GM21367 (cell line): ENCODE measurements at regions not wholly inside any gene's neighbourhood (a gene's known extent, or its start where the extent isn't known, plus 50 kb on each side); places are given as distances from the start of the nearest gene placed in this dataset.
"Not testable (repeated sequence)": the region's sequence is repeated elsewhere in the genome, so short reads cannot be mapped to it uniquely, and the experiment has no call there.

Source experiments
- ATAC-seq: cut with Tn5 transposase; IDR thresholded peaks from one replicate; pipeline ENCODE4 v1.9.1; 2021; ENCODE audit not compliant: unreplicated experiment

DNA sequence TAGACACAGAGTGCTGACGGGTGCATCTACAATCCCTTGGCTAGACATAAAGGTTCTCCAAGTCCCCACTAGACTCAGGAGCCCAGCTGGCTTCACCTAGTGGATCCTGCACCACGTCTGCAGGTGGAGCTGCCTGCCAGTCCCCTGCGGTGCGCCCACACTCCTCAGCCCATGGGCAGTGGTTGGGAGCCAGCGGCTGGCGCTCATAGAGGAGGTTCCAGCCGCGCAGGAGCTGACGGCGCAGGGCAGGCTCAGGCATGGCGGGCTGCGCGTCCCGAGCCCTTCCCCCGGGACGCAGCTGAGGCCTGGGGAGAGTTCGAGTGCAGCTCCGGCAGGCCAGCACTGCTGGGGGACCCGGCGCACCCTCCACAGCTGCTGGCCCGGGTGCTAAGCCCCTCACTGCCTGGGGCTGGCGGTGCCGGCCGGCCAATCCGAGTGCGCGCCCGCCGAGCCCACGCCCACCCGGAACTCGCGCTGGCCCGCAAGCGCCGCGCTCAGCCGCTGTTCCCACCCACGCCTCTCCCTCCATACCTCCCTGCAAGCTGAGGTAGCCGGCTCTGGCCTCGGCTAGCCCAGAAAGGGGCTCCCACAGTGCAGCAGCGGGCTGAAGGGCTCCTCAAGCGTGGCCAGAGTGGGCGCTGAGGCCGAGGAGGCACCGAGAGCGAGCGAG, 1364.5 kb upstream of the WWC1 start:
- not testable (repeated sequence) for ATAC-seq

DNA sequence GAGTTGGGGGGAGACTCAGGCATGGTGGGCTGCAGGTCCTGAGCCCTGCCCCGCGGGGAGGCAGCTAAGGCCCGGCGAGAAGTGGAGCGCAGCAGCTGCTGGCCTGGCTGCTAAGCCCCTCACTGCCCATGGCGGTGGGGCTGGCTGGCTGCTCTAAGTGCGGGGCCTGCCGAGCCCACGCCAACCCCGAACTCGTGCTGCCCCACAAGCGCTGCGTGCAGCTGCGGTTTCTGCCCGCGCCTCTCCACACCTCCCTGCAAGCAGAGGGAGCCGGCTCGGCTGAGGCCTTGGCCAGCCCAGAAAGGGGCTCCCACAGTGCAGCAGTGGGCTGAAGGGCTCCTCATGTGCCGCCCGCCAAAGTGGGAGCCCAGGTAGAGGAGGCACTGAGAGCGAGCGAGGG, 1355.1 kb upstream of the WWC1 start:
- ATAC-seq, result no peak

DNA sequence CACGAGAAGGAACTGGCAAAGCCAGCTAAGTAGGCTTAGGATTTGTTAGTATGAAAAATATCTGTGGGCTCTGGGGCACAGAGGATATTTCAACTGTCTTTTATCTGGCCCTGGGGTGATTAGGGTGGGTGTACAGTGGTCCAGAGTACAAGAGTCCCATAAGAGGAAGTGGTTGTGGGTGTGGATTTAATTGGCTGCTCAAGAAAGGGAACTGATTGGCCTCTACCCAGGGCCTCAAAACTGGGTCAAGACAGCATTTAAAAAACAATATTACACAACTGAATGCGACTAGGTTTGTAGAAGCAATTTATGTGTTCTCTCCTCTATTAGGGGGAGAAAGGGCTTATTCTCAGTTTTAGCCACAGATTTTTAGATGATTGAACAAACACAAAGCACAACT, 1353.4 kb upstream of the WWC1 start:
- ATAC-seq, result no peak

DNA sequence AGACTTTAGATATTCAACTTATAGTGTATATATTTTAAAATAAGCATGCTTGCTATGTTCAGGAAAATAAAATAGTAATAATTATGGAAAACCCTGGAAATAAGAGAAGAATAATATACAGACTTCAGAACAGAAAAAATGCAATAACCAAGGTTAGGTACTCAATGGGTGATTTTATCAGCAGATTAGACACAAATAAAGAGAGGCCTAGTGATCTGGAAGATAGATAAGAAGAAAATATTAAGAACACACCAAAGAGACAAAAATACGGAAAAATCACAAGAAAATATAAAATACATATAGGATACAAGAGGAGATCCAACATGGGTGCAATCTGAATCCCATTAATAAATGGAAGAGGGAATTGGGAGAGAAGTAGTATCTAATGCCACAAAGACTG, 1348.5 kb upstream of the WWC1 start:
- ATAC-seq, result no peak

DNA sequence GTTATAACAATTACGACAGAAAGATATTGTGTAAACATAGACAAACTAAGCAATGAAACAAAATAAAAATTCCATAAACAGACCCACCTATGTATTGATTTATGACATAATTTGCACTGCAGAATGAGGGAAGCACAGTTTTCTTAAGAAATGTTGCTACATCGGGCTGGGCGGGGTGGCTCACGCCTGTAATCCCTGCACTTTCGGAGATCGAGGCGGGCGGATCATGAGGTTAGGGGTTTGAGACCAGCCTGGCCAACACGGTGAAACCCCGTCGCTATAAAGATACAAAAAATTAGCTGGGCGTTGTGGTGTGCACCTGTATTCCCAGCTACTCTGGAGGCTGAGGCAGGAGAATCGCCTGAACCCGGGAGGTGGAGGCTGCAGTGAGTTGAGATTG, 1344.4 kb upstream of the WWC1 start:
- ATAC-seq, result no peak

DNA sequence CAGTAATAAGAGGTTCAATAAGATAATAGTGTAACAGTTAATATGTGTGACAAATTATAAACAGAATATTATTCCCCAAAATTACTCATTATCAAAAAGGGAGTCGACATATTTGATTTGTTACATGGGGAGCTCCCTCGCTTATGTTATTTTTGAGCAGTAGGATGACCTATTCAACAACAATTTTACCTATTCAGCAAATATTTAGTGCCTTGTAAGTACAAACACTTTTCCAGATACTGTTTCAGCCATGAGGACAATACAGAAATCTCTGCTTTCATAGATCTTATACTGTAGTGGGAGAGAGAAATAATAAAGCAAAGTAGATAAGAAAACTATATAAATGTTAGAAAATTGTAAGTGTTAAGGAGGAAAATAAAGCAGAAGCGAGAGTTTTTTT, 1342.8 kb upstream of the WWC1 start:
- no peak for ATAC-seq

DNA sequence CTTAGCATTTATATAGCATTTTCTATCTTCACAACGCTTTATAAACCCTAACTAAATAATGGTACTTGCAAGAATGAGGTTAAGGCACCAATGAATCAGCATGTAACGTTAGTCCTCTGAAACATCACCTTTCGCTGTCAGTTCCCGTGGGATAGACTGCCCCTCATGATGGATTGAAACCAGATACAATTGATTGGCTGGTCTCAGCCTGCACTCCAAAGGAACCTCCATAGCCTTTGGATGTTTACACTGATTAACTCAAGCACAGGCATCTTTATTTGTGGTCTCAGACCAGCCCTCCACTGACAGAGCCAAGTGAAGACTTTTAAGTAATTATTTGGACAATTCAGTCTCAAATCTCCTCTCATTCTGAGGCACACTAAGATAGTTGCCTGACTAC, 1339.4 kb upstream of the WWC1 start:
- ATAC-seq, result no peak

DNA sequence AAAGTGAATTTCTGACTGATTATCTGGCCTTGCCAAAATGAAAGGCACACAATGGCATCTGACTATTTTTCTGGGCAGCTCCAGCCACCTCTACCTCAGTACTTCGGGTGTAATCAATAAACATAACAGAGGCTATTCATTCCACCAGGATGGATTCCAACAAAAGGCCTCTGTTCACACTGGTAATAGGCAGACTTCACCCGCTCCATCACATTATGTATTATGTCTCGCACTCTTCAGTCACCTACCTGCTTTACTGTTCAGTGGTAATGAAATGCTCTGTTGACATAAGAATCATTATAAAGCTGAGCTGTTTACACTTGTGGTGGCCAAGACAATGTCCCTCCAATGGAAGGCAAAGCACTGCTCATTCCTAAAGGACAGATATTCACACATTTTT, 1333.7 kb upstream of the WWC1 start:
- ATAC-seq, result no peak

DNA sequence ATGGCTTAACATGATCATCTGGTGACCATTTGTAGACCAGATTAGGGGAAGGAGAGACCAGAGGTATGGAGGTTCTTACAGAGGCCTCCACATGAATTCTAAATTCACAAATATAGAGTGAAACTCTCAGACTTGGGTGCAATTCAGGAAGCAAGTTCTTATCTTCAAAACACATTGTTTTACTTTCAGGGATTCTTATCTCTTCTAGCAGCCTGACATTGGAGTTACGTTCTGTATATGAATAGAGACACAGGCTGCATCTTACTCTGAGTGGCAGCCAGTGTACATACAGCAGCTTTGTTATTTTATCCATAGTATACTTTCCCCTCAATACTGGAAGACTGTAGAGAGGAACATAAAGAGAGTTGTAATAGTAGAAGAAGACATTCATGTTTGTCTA, 1331.7 kb upstream of the WWC1 start:
- no peak for ATAC-seq

DNA sequence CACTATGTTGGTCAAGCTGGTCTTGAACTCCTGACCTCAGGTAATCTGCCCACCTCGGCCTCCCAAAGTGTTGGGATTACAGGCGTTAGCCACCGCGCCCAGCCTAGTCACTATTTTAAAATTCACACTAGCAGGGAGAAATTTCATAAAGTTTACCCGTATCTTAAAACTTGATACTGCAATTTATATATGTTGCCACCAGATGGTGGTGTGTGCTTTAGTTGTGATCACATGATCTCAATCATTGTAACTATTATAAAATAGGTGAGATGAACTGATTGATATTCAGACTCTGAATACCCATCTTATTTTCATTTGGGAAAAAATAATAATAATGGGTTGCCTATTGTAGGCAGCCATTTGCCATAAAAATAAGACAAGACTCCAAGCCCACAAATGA, 1330.4 kb upstream of the WWC1 start:
- no peak for ATAC-seq

DNA sequence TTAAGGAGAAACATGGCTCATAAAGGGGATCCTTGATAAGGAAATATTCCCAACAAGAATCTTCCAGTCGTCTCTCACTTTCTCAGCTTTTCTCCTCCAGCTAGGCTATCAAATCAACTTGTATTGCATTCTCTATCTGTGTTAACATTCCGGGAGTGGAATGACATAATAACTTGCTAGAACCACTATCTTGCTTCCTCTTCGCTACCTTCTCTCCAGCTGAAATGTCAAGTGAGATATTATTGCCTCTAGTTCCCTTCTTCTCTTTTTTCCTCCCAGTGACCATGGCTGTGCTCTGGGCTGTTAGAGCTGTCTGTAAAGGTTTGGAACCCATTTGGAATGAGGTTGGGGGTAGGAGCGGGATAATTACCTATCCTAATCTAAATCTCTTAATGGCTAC, 1329.5 kb upstream of the WWC1 start:
- no peak for ATAC-seq

DNA sequence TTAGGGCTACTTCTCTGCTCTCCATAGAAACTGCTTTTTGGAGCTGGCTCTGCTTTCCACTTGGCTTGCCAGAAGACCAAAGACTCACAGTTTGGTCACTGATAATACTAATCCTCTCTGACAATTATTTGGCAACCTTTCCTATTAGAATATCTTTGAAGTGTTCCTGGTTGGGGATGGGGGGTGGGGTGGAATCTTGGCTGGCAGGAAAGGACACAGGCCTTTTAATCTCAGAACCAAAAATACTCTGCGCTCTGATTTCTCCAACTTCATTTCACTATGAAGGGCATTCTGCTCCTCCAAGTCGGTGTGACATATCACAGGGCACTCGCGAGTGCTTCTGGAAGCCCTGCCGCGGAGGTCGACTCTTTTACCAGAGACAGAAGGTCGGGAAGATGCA, 1329.0 kb upstream of the WWC1 start:
- no peak for ATAC-seq

DNA sequence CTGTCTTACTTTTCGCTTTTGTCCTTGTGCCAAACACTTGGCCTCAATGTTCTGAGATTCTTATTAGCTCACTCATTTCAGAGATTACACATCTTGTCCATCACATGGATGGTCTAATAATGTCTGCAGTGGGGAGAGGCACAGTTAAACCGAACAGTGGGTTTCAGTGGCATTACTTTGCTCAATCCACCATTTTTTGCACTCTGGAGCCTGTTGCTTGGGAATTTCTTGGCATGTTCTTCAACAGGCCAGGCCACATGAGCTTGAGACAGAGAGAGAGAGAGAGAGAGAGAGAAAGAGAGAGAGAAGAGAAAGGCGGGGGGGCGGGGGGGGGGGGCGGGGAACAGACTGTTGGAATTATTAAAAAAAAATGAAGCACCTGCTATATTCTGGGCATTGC, 1327.8 kb upstream of the WWC1 start:
- no peak for ATAC-seq

DNA sequence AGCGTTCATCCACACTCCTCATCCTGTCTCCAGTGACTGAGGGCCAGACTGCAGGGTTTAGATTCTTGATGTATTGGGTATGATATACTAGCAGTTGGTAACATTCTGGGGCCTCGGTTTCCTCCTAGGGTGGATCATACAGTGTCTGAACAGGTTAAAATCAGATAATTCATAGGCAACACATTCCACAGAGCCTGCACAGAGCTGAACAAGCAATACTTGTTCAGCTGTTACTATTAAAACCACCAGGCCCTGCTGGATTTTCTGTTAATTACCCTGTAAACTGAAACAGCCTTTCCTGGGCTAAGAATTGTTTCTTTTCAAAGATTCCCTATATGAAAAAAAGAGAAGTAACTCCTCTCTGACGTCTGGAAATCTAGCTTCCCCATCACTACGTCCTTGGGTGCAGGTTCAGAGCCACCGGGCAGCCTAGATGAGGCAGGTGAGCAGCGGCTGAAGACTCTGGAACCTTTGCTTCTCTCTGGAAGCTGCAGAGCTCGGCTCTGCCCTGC, 1313.5 kb upstream of the WWC1 start:
- no peak for ATAC-seq

DNA sequence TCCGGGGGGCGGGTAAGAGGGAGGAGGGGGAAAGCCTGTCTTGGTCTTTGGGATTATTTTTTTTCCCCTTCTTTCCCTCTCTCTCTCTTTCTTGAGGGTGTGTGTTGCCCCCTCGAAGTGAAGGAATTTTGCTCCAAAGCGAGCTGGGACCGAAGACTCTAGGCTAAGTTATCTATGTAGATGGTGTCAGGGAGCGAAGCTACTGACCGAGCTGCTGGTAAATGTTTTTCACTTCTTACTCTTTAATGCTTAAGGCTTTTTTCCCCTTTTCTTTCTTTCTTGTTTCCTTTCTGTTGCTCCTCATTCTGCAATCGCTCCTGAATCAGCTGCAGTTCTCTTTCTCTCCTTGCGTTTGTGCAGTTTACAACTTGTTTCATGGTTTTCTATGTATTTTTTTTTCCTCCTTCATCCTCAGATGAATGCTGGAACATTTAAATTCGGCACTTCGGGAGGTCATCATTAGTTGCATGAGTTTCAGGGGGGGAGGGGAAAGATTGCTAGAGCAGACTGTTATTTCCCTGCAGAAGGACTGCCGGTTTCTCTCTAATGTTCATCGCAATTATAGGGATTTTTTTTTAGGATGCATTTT, 1312.0 kb upstream of the WWC1 start:
- no peak for ATAC-seq

DNA sequence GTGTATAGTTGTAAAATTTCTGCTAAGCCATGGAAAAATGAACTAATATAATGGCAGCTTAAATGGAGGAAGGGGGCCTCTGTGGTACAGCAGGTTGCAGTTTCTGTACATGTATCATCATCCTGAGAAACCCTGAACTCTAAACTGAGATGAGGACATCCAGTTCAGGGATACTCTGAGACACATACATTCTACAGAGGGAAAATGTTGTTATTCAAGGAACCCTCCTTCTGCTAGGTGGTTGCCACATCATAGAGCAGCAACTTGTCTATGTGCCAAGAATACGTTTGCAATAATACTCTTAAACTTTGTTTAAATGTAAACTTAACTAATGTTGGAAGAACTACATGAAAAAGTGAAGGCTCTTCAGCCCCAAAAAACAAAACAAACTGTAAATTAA, 1310.8 kb upstream of the WWC1 start:
- ATAC-seq, result no peak

DNA sequence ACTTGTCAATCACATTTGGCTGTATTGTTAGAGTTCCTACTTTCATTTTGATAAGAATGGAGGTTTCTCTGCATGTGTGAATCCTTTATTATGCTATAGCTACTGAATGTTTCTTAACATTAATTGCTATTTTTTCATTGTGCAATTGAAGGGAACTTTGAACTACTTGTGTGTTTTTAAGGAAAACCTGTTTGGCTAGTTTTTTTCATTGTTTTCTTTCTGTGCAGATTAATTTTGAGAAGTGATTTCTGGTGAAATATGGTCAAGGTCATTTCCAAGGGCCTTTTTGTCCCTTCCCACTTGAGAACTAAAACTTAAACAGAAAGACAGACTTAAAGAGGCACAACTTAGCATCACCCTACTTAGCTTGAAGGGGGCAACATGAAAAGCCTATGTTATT, 1309.2 kb upstream of the WWC1 start:
- no peak for ATAC-seq

DNA sequence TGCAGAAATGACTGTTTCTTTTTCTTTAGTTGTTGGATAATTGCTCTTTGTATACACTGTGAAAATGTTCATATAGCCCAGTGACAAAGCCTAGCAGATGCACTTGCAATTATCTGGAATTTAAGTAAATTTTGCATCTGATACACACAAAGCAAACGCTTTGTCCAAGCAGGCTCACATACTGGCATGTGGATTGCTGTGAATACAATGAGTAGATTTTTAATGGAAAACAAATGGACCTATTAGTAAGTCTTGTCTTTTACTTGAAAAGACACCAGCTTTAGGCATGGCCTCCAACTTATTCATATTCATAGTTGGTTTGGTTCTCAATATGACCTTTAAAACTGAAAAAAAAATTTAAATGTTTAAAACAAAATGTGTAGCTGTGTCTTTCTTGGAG, 1299.8 kb upstream of the WWC1 start:
- ATAC-seq, result no peak

DNA sequence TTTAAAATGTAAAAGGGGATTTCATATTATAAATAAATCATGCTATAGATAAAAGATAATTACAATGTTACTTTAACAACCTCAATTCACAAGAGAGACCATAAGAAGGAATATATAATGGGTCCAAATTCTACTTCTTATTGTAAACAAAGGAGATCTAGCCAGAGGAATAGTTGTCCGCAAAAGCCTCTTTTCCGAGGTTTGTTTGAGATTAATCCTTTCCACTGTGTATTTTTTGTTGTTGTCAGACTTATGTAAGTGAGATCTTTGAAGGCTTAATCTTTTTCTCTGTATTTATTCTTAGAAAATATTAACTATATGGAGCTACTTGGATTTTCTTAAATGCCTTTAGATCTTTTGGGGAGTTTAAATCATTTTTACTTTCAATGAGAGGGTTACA, 1299.3 kb upstream of the WWC1 start:
- no peak for ATAC-seq

DNA sequence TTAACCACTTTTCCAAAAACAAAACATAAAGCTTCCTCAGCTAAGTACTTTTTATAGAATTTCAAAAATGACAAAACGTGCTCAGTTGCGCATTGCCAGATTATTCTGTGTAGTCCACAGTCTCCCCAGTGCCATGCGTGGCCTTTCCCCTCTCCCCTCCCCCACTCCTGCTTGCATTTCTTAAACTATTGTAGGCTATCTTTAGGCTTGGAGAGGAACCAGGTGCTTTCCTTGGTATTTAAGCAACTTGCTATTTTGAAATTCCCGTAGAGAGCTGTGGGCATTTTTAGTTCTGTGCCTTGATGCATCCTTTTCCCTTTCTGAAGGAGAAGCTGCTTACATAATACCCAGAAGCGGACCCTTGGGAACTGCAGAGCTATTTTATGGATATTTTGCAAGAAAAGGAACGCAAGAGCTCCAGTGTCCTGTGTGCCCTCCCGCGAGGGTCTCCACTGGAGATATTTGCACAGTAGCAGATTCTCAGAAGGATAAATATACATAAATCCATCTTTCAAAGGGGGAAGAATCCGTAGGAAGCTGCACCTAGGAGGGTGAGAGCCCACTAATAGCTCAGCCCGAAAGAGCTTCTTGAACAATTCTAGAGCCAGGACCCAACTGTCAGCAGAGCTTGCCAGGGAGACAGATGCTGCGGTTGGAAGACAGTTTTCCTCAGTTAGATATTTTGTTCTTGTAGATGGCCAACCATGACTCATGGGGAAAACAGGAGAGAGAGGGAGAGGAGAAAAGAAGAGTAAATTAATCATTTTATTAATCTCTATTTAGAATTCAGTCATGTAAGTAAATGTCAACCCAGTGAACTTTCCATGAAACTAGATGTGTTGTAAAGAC, 1298.3 kb upstream of the WWC1 start:
- no peak for ATAC-seq

DNA sequence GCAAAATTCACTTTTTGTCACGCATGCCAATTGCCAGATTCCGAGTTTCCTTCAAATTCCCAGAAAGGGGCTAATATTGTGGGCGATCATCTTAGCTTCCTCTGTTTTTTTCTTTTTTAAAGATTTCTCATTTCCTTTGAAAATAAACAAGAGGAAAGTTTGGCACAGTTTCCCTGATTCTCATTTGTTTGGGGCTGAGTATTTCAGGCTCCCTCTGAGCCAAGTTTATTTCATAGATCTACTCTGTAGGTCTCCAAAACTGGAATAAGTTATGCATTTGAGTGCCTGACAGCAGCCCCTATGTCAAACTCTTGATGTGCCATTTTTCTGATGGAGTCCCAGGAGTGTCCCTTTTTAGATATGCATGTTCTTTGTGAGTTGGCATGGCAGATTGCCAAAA, 1297.2 kb upstream of the WWC1 start:
- no peak for ATAC-seq

DNA sequence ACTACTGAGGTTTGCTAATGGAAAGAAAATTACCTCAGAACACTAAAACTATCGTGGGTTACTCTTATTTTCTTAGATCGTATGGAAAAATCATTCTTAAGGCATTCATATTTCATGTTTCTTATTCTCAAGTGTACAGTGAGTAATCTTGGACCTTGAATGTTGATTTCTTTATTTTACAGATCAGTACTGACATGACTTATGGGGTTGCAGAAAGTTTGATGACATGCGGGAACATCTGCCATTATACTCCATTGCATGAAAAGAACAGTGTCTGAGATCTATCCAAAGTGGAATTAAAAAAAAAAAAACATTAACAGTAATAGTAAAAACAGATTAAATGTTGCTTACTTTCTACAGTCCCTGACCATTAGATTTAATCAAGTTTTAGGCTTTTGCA, 1290.2 kb upstream of the WWC1 start:
- no peak for ATAC-seq
